Esophagus squamous epithelium (tissue), 4 donors: ENCODE measurements at regions not wholly inside any gene's neighbourhood (a gene's known extent, or its start where the extent isn't known, plus 50 kb on each side); places are given as distances from the start of the nearest gene placed in this dataset.

Experiments used
- POLR2A ChIP-seq, 4 donors: fragments of 450-650 bp; IDR thresholded peaks; one replicate each; pipeline ENCODE4 v1.6.1; 2017; ENCODE audit warnings: antibody characterized with exemption in 4 of 4, mild to moderate bottlenecking in 4 of 4, moderate library complexity in 3 of 4
- TF ChIP-seq, protein P1 (sequence below), 6 experiments: fragments of 450-650 bp in 4 of 6; fragments of 200-600 bp in 2 of 6; sonication (generic) in 2 of 6; IDR thresholded peaks; one replicate each; pipeline ENCODE4 v1.5.1; 2016 to 2019; ENCODE audit warnings: antibody characterized with exemption in 6 of 6, mild to moderate bottlenecking in 4 of 6, moderate library complexity in 4 of 6

DNA sequence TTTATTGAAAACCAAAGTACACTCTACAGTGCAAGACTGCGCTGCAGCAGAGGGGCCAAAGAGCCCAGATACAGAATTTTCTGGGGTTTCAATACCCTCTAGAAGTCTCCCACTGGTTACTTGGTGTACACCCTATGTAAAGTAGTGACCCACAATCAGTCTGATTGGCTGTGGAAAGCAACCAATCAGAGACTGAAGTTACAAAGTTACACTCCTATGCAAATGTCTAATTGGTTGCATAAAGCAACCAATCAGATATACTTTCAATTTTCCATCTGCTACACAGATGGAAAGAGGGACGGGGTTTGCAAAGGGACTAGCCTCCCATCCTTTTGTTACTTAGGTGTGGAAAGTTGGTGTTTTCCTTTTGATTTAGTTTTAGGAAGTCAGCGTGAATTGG, 198.9 kb upstream of the SH3BP4 start:
- TF ChIP-seq, protein P1, sequence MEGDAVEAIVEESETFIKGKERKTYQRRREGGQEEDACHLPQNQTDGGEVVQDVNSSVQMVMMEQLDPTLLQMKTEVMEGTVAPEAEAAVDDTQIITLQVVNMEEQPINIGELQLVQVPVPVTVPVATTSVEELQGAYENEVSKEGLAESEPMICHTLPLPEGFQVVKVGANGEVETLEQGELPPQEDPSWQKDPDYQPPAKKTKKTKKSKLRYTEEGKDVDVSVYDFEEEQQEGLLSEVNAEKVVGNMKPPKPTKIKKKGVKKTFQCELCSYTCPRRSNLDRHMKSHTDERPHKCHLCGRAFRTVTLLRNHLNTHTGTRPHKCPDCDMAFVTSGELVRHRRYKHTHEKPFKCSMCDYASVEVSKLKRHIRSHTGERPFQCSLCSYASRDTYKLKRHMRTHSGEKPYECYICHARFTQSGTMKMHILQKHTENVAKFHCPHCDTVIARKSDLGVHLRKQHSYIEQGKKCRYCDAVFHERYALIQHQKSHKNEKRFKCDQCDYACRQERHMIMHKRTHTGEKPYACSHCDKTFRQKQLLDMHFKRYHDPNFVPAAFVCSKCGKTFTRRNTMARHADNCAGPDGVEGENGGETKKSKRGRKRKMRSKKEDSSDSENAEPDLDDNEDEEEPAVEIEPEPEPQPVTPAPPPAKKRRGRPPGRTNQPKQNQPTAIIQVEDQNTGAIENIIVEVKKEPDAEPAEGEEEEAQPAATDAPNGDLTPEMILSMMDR (IDR thresholded peaks at IDR 0.05), result no peak
- TF ChIP-seq POLR2A (IDR thresholded peaks at IDR 0.05), result no peak
